H1 (cell line): ENCODE measurements at regions not wholly inside any gene's neighbourhood (a gene's known extent, or its start where the extent isn't known, plus 50 kb on each side); places are given as distances from the start of the nearest gene placed in this dataset.

Experiments
- CTCF ChIA-PET: fragments of 300-600 bp; sonication (Branson Sonifier 250); formaldehyde crosslinking; loops from one replicate; lab custom pipeline; 2021; ENCODE audit not compliant: partially characterized antibody; lab: Charles Lee
- POLR2A ChIA-PET: fragments of 300-600 bp; sonication (Branson Sonifier 250); formaldehyde crosslinking; loops from one replicate; lab custom pipeline; 2021; ENCODE audit warnings: inconsistent platforms; ENCODE audit not compliant: partially characterized antibody; lab: Charles Lee
- DNase-seq, 2 experiments: peaks; one replicate each; pipeline versions ENCODE4 v3.0.0 to v3.0.0-alpha.2; 2010 to 2022; ENCODE audit warnings: low spot score in 2 of 2, low read depth in 1 of 2, mixed read lengths in 1 of 2
- FAIRE-seq: peaks from 2 replicates; lab custom pipeline; 2011; peaks lifted over from hg19 to GRCh38; lab: Jason Lieb, UNC
- H2AFZ ChIP-seq: 2 replicates; pipeline ENCODE4 v1.8.1; 2012; ENCODE audit warnings: low read length, inconsistent platforms
- H2AK5ac ChIP-seq: 2 replicates; pipeline ENCODE4 v1.6.1; 2013; ENCODE audit warnings: low read depth, low read length
- H2BK120ac ChIP-seq: replicated peaks from 2 replicates; pipeline ENCODE3; 2013; ENCODE audit warnings: low read depth, low read length, inconsistent platforms
- H2BK12ac ChIP-seq: 2 replicates; pipeline ENCODE4 v1.6.1; 2013; ENCODE audit warnings: low read depth, low read length
- H2BK15ac ChIP-seq: 2 replicates; pipeline ENCODE4 v1.6.1; 2013; ENCODE audit warnings: low read length
- H2BK20ac ChIP-seq: 2 replicates; pipeline ENCODE4 v1.6.1; 2013; ENCODE audit warnings: low read length
- H2BK5ac ChIP-seq: 2 replicates; pipeline ENCODE4 v1.6.1; 2013; ENCODE audit warnings: low read depth, low read length
- H3K14ac ChIP-seq: 2 replicates; pipeline ENCODE4 v1.6.1; 2013; ENCODE audit warnings: inconsistent platforms; ENCODE audit not compliant: insufficient read length
- H3K18ac ChIP-seq: 2 replicates; pipeline ENCODE4 v1.6.1; 2013; ENCODE audit warnings: low read length; ENCODE audit errors: extremely low read depth
- H3K23ac ChIP-seq: 2 replicates; pipeline ENCODE4 v1.6.1; 2013; ENCODE audit warnings: inconsistent platforms; ENCODE audit not compliant: insufficient read length
- H3K23me2 ChIP-seq: 2 replicates; pipeline ENCODE4 v1.6.1; 2013; ENCODE audit warnings: low read depth, low read length
- H3K27ac ChIP-seq: 2 replicates; pipeline ENCODE4 v1.6.1; 2011; ENCODE audit warnings: low read depth, low read length, inconsistent platforms
- H3K27me3 ChIP-seq, 4 experiments: replicated peaks in 1 of 4; 1 replicate in 1 of 4; 2 replicates in 3 of 4; pipeline versions ENCODE4 v1.6.1 to v1.8.1; 2011 to 2013; ENCODE audit warnings: low read length in 3 of 4, mild to moderate bottlenecking in 3 of 4, inconsistent platforms in 2 of 4, mixed read lengths in 2 of 4, moderate library complexity in 1 of 4; ENCODE audit not compliant: control insufficient read depth in 3 of 4, insufficient read depth in 3 of 4; ENCODE audit errors: extremely low read depth in 1 of 4
- H3K36me3 ChIP-seq, 4 experiments: 2 replicates each; pipeline versions ENCODE4 v1.6.1 to v1.8.1; 2011 to 2013; ENCODE audit warnings: mild to moderate bottlenecking in 4 of 4, low read length in 3 of 4, moderate library complexity in 2 of 4, control low read depth in 1 of 4, inconsistent platforms in 1 of 4; ENCODE audit not compliant: insufficient read depth in 4 of 4, control insufficient read depth in 2 of 4
- H3K4ac ChIP-seq: replicated peaks from 2 replicates; pipeline ENCODE3; 2013; ENCODE audit warnings: low read length, low read depth, mixed read lengths, inconsistent platforms; ENCODE audit not compliant: insufficient read length
- H3K4me1 ChIP-seq, 4 experiments: replicated peaks in 1 of 4; 1 replicate in 1 of 4; 2 replicates in 3 of 4; pipeline versions ENCODE4 v1.6.1 to v1.8.1; 2011 to 2013; ENCODE audit warnings: low read length in 3 of 4, inconsistent platforms in 2 of 4, mixed read lengths in 1 of 4; ENCODE audit not compliant: insufficient read depth in 4 of 4, control insufficient read depth in 3 of 4
- H3K4me2 ChIP-seq, 2 experiments: 2 replicates each; pipeline versions ENCODE4 v1.6.1 to v1.8.1; 2011 to 2013; ENCODE audit warnings: low read depth in 2 of 2, low read length in 2 of 2, control low read depth in 1 of 2, inconsistent platforms in 1 of 2, mild to moderate bottlenecking in 1 of 2; ENCODE audit not compliant: insufficient read depth in 1 of 2
- H3K4me3 ChIP-seq, 4 experiments: fragments of 200-600, 300-600 bp in 1 of 4; sonication (generic), shearing (Covaris generic), sonication (Bioruptor Twin) in 1 of 4; 2 replicates each; pipeline versions ENCODE4 v1.5.1 to v1.8.1; 2011 to 2016; ENCODE audit warnings: low read length in 4 of 4, low read depth in 3 of 4, control low read depth in 2 of 4, inconsistent platforms in 2 of 4, mild to moderate bottlenecking in 2 of 4, mixed read lengths in 1 of 4, moderate library complexity in 1 of 4; ENCODE audit not compliant: insufficient read depth in 2 of 4; ENCODE audit errors: extremely low read depth in 1 of 4
- H3K56ac ChIP-seq: replicated peaks from 2 replicates; pipeline ENCODE3; 2013; ENCODE audit warnings: low read depth, mild to moderate bottlenecking, mixed read lengths, low read length, inconsistent platforms; ENCODE audit not compliant: insufficient read length
- H3K79me1 ChIP-seq: 2 replicates; pipeline ENCODE4 v1.6.1; 2013; ENCODE audit warnings: low read depth, low read length, control low read depth
- H3K79me2 ChIP-seq, 2 experiments: 2 replicates each; pipeline versions ENCODE4 v1.6.1 to v1.8.1; 2012 to 2013; ENCODE audit warnings: low read length in 2 of 2, mild to moderate bottlenecking in 2 of 2, inconsistent platforms in 1 of 2; ENCODE audit not compliant: insufficient read depth in 2 of 2, control insufficient read depth in 1 of 2
- H3K9ac ChIP-seq, 4 experiments: replicated peaks in 1 of 4; 1 replicate in 1 of 4; 2 replicates in 3 of 4; pipeline versions ENCODE4 v1.6.1 to v1.8.1; 2011 to 2013; ENCODE audit warnings: low read depth in 3 of 4, low read length in 3 of 4, control low read depth in 2 of 4, mild to moderate bottlenecking in 2 of 4, moderate library complexity in 2 of 4, inconsistent platforms in 1 of 4; ENCODE audit errors: extremely low read depth in 1 of 4
- H3K9me3 ChIP-seq, 2 experiments: 2 replicates each; pipeline versions ENCODE4 v1.6.1 to v1.8.1; 2012 to 2013; ENCODE audit warnings: mild to moderate bottlenecking in 2 of 2, moderate library complexity in 2 of 2, control low read depth in 1 of 2, inconsistent platforms in 1 of 2, low read depth in 1 of 2, low read length in 1 of 2, mixed read lengths in 1 of 2; ENCODE audit not compliant: insufficient read depth in 2 of 2
- H4K20me1 ChIP-seq, 2 experiments: replicated peaks in 1 of 2; 2 replicates each; pipeline versions ENCODE3 to v1.8.1; 2011 to 2013; ENCODE audit warnings: inconsistent platforms in 2 of 2, low read length in 2 of 2, mild to moderate bottlenecking in 1 of 2; ENCODE audit not compliant: insufficient read depth in 2 of 2, control insufficient read depth in 1 of 2
- H4K5ac ChIP-seq: 2 replicates; pipeline ENCODE4 v1.6.1; 2013; ENCODE audit warnings: low read length, low read depth, mixed read lengths, inconsistent platforms; ENCODE audit not compliant: insufficient read length
- H4K8ac ChIP-seq: 2 replicates; pipeline ENCODE4 v1.8.0; 2013; ENCODE audit warnings: mild to moderate bottlenecking, moderate library complexity, low read length, inconsistent platforms; ENCODE audit not compliant: insufficient read depth; ENCODE audit errors: extremely low read depth
- H4K91ac ChIP-seq: replicated peaks from 2 replicates; pipeline ENCODE3; 2013; ENCODE audit warnings: low read length, mixed read lengths, inconsistent platforms; ENCODE audit not compliant: insufficient read length
- ASH2L ChIP-seq: fragments of 200-600, 300-600 bp; sonication (generic); IDR thresholded peaks from one replicate; pipeline ENCODE4 v1.7.1; 2017; ENCODE audit warnings: low read length
- CBX5 ChIP-seq: fragments of 300-800, 300-1000 bp; sonication (generic); IDR thresholded peaks from 2 replicates; pipeline ENCODE4 v1.7.1; 2016; ENCODE audit warnings: antibody characterized with exemption, low read length, low read depth
- CBX8 ChIP-seq: fragments of 300-800, 300-1000 bp; sonication (generic); IDR thresholded peaks from 2 replicates; pipeline ENCODE4 v1.7.1; 2016; ENCODE audit warnings: low read depth, low read length, borderline replicate concordance
- CEBPB ChIP-seq: IDR thresholded peaks from 2 replicates; pipeline ENCODE4 v1.6.1; 2012; ENCODE audit warnings: low read depth, low read length
- E2F6 ChIP-seq: IDR thresholded peaks from 2 replicates; pipeline ENCODE4 v1.6.1; 2012; ENCODE audit warnings: inconsistent platforms
- EP300 ChIP-seq, 2 experiments: IDR thresholded peaks; 1 replicate in 1 of 2; 2 replicates in 1 of 2; pipeline ENCODE4 v1.6.1; 2011 to 2012; ENCODE audit warnings: low read depth in 2 of 2, low read length in 2 of 2, mild to moderate bottlenecking in 2 of 2, borderline replicate concordance in 1 of 2, inconsistent platforms in 1 of 2, moderate library complexity in 1 of 2
- HDAC2 ChIP-seq, 2 experiments: fragments of 300-600 bp in 1 of 2; sonication (generic) in 1 of 2; IDR thresholded peaks; 2 replicates each; pipeline ENCODE4 v1.6.1; 2011 to 2012; ENCODE audit warnings: low read depth in 2 of 2, low read length in 2 of 2, mild to moderate bottlenecking in 2 of 2, moderate library complexity in 2 of 2, borderline replicate concordance in 1 of 2, inconsistent platforms in 1 of 2
- HDAC6 ChIP-seq: IDR thresholded peaks from one replicate; pipeline ENCODE4 v1.7.1; 2012; ENCODE audit warnings: low read depth, mild to moderate bottlenecking, inconsistent platforms, low read length, moderate library complexity
- JUN ChIP-seq: IDR thresholded peaks from 2 replicates; pipeline ENCODE4 v1.6.1; 2011; ENCODE audit warnings: low read depth, mild to moderate bottlenecking, improper control_type of control experiment, low read length
- POLR2A ChIP-seq, 2 experiments: IDR thresholded peaks; 1 replicate in 1 of 2; 2 replicates in 1 of 2; pipeline ENCODE4 v1.6.1; 2011; ENCODE audit warnings: low read depth in 2 of 2, low read length in 2 of 2, mild to moderate bottlenecking in 2 of 2; ENCODE audit errors: control extremely low read depth in 1 of 2
- RNF2 ChIP-seq: fragments of 200-900, 300-1000 bp; sonication (generic); IDR thresholded peaks from 2 replicates; pipeline ENCODE4 v1.7.1; 2016; ENCODE audit warnings: borderline replicate concordance, low read depth, mild to moderate bottlenecking, antibody characterized with exemption, low read length; ENCODE audit not compliant: poor library complexity, severe bottlenecking; ENCODE audit errors: missing control alignments
- RXRA ChIP-seq: IDR thresholded peaks from 2 replicates; pipeline ENCODE4 v1.6.1; 2011; ENCODE audit warnings: low read depth, mild to moderate bottlenecking, low read length, moderate library complexity; ENCODE audit not compliant: insufficient read depth
- TEAD4 ChIP-seq: IDR thresholded peaks from 2 replicates; pipeline ENCODE4 v1.6.1; 2012; ENCODE audit warnings: low read depth, low read length, inconsistent platforms, mixed read lengths
- ZNF274 ChIP-seq: IDR thresholded peaks from 2 replicates; pipeline ENCODE4 v1.7.0; 2012; ENCODE audit warnings: low read length, borderline replicate concordance; ENCODE audit errors: extremely low read depth
- WGBS, 2 experiments: shearing (Covaris generic) in 1 of 2; methylation state at CpG; one replicate each; pipeline versions ENCODE4 v1.1.6 to v1.1.7; 2013 to 2015; ENCODE audit warnings: low lambda C conversion rate in 2 of 2, mixed read lengths in 2 of 2, inconsistent platforms in 1 of 2, low coverage in 1 of 2, missing lambda C conversion rate in 1 of 2; ENCODE audit not compliant: insufficient replicate concordance in 2 of 2, insufficient coverage in 1 of 2, insufficient read length in 1 of 2; ENCODE audit errors: extremely low coverage in 1 of 2, missing lambda C conversion rate in 1 of 2; 5-methylcytosine and 5-hydroxymethylcytosine counted together

GRCh38 chr7:140281255-140281654 is 104.5 kb upstream of the KDM7A start:
- Histone ChIP-seq H4K20me1 (no peaks in the 10 kb centered on the region), H3K27me3 (no peaks in the 10 kb centered on the region), H4K8ac (peak overlapping the region; percentile 43; the same call in 1 of the 2 replicates), H4K5ac (no peak overlapping the region), H3K79me1 (no peaks in the 10 kb centered on the region), H3K4me2 (no peak overlapping the region), H3K4ac (no peak overlapping the region), H4K91ac (no peak overlapping the region), H3K4me3 (no peak overlapping the region), H2AK5ac (no peak overlapping the region), H2AFZ (no peak overlapping the region), H3K4me1 (no peaks in the 10 kb centered on the region), H3K23me2 (no peaks in the 10 kb centered on the region; the same call in 1 of the 2 replicates), H3K14ac (no peak overlapping the region), H3K27ac (no peak overlapping the region), H3K79me2 (no peaks in the 10 kb centered on the region), H2BK5ac (no peak overlapping the region), H2BK20ac (no peak overlapping the region), H2BK120ac (no peak overlapping the region), H2BK15ac (no peak overlapping the region), H3K9me3 (no peaks in the 10 kb centered on the region), H3K23ac (no peak overlapping the region), H3K9ac (no peak overlapping the region), H3K56ac (no peak overlapping the region), H2BK12ac (no peak overlapping the region), H3K18ac (no peak overlapping the region), H3K36me3 (no peaks in the 10 kb centered on the region)
- FAIRE-seq = no peak
- 77% methylated on average over 3 of the region's 3 CpGs; no CpG with 5 or more reads in 1 of the 2 experiments for WGBS, 2 experiments
- ChIA-PET POLR2A (no interaction called here), CTCF (interaction anchor here (0.6 to 2.4 kb wide), 2 partner anchors 13 to 16 kb away, joined by 3 to 6 read pairs; no protein-coding TSS in a partner anchor)
- DNase-seq = no peak
- no peak for TF ChIP-seq RNF2
- no peak for TF ChIP-seq CEBPB
- TF ChIP-seq CBX8 = no peak
- TF ChIP-seq HDAC2 (IDR thresholded peaks at IDR 0.05; ENCODE audit: borderline replicate concordance in 1 of 2, low read depth in 2 of 2, low read length in 2 of 2) = no peak
- TF ChIP-seq ASH2L = no peak
- no peak for TF ChIP-seq TEAD4
- no peak for TF ChIP-seq CBX5
- TF ChIP-seq ZNF274 = no peak
- no peak for TF ChIP-seq EP300 (IDR thresholded peaks at IDR 0.05; ENCODE audit: borderline replicate concordance in 1 of 2, low read depth in 2 of 2, low read length in 2 of 2)
- TF ChIP-seq POLR2A (IDR thresholded peaks at IDR 0.05; ENCODE audit: control extremely low read depth in 1 of 2, low read depth in 2 of 2, low read length in 2 of 2) = no peak
- TF ChIP-seq RXRA = no peak
- TF ChIP-seq JUN = no peak
- no peak for TF ChIP-seq E2F6
- TF ChIP-seq HDAC6 = no peak
